ENCODE measurements at regions not wholly inside any gene's neighbourhood (a gene's known extent, or its start where the extent isn't known, plus 50 kb on each side); places are given as distances from the start of the nearest gene placed in this dataset.

- TF ChIP-seq POLR2A (IDR thresholded peaks at IDR 0.05; ENCODE audit: low read depth, low read length), result no peak
- no peak for TF ChIP-seq POLR2AphosphoS5 (IDR thresholded peaks at IDR 0.05; ENCODE audit: low read depth, low read length)
- TF ChIP-seq TAF1 (IDR thresholded peaks at IDR 0.05; ENCODE audit: borderline replicate concordance, low read depth, low read length), result no peak
Measured at GRCh38 chr6:121560476-121560875, 125.0 kb downstream of the GJA1 start.
